ENCODE measurements at regions not wholly inside any gene's neighbourhood (a gene's known extent, or its start where the extent isn't known, plus 50 kb on each side); places are given as distances from the start of the nearest gene placed in this dataset.

- no peak overlapping the region for H3K9ac ChIP-seq (ENCODE audit: low read length)
- no peaks in the 10 kb centered on the region for H3K27me3 ChIP-seq (ENCODE audit: low read depth, low read length)
- no peak overlapping the region for H3K4me2 ChIP-seq (ENCODE audit: low read length)
- H3K36me3 ChIP-seq (replicated peaks; ENCODE audit: low read depth, low read length), result no peaks in the 10 kb centered on the region
- no peaks in the 10 kb centered on the region for H4K20me1 ChIP-seq (ENCODE audit: insufficient read depth, low read length)
- no peak overlapping the region for H2AFZ ChIP-seq (ENCODE audit: low read depth, low read length)
- no peak overlapping the region for H3K4me3 ChIP-seq (ENCODE audit: low read length)
- TF ChIP-seq EZH2phosphoT487 (IDR thresholded peaks at IDR 0.05; ENCODE audit: low read depth) (no peak), CTCF (IDR thresholded peaks at IDR 0.05; ENCODE audit: low read depth, low read length) (no peak)
- no peaks in the 10 kb centered on the region for H3K4me1 ChIP-seq (ENCODE audit: low read length)
- no peak overlapping the region for H3K27ac ChIP-seq (ENCODE audit: low read length)
- no peaks in the 10 kb centered on the region for H3K9me3 ChIP-seq (ENCODE audit: insufficient read depth, low read length)
- no peaks in the 10 kb centered on the region for H3K79me2 ChIP-seq (ENCODE audit: low read length)
Observed at GRCh38 chr12:30044206-30044605, 260.5 kb upstream of the TMTC1 start.

GRCh38 chr12:30043151-30043847, 259.6 kb upstream of the TMTC1 start:
- TF ChIP-seq CTCF (IDR thresholded peaks at IDR 0.05; ENCODE audit: low read depth, low read length) (no peak), EZH2phosphoT487 (IDR thresholded peaks at IDR 0.05; ENCODE audit: low read depth) (no peak)
- Histone ChIP-seq H3K36me3 (replicated peaks; ENCODE audit: low read depth, low read length) (no peaks in the 10 kb centered on the region), H3K27me3 (ENCODE audit: low read depth, low read length) (no peaks in the 10 kb centered on the region), H3K79me2 (ENCODE audit: low read length) (no peaks in the 10 kb centered on the region), H3K4me1 (ENCODE audit: low read length) (no peaks in the 10 kb centered on the region), H3K4me3 (ENCODE audit: low read length) (no peak overlapping the region), H3K4me2 (ENCODE audit: low read length) (no peak overlapping the region), H4K20me1 (ENCODE audit: insufficient read depth, low read length) (no peaks in the 10 kb centered on the region), H3K9me3 (ENCODE audit: insufficient read depth, low read length) (no peaks in the 10 kb centered on the region), H2AFZ (ENCODE audit: low read depth, low read length) (no peak overlapping the region), H3K27ac (ENCODE audit: low read length) (no peak overlapping the region), H3K9ac (ENCODE audit: low read length) (no peak overlapping the region)

- H3K4me1 ChIP-seq (ENCODE audit: low read length), result no peaks in the 10 kb centered on the region
- no peaks in the 10 kb centered on the region for H4K20me1 ChIP-seq (ENCODE audit: insufficient read depth, low read length)
- no peak overlapping the region for H3K4me3 ChIP-seq (ENCODE audit: low read length)
- H3K27ac ChIP-seq (ENCODE audit: low read length), result no peak overlapping the region
- H3K9ac ChIP-seq (ENCODE audit: low read length), result no peak overlapping the region
- H2AFZ ChIP-seq (ENCODE audit: low read depth, low read length), result no peak overlapping the region
- H3K27me3 ChIP-seq (ENCODE audit: low read depth, low read length), result no peaks in the 10 kb centered on the region
- no peak overlapping the region for H3K4me2 ChIP-seq (ENCODE audit: low read length)
- no peaks in the 10 kb centered on the region for H3K36me3 ChIP-seq (replicated peaks; ENCODE audit: low read depth, low read length)
- no peaks in the 10 kb centered on the region for H3K79me2 ChIP-seq (ENCODE audit: low read length)
- H3K9me3 ChIP-seq (ENCODE audit: insufficient read depth, low read length), result no peaks in the 10 kb centered on the region
- TF ChIP-seq EZH2phosphoT487 (IDR thresholded peaks at IDR 0.05; ENCODE audit: low read depth), result no peak
- no peak for TF ChIP-seq CTCF (IDR thresholded peaks at IDR 0.05; ENCODE audit: low read depth, low read length)
Observed at GRCh38 chr12:30041096-30041495, 257.4 kb upstream of the TMTC1 start.

- no peaks in the 10 kb centered on the region for H3K9me3 ChIP-seq (ENCODE audit: insufficient read depth, low read length)
- no peak overlapping the region for H3K27ac ChIP-seq (ENCODE audit: low read length)
- H2AFZ ChIP-seq (ENCODE audit: low read depth, low read length), result no peak overlapping the region
- H3K9ac ChIP-seq (ENCODE audit: low read length), result no peak overlapping the region
- H3K27me3 ChIP-seq (ENCODE audit: low read depth, low read length), result no peaks in the 10 kb centered on the region
- TF ChIP-seq EZH2phosphoT487 (IDR thresholded peaks at IDR 0.05; ENCODE audit: low read depth) (no peak), CTCF (IDR thresholded peaks at IDR 0.05; ENCODE audit: low read depth, low read length) (no peak)
- H3K4me2 ChIP-seq (ENCODE audit: low read length), result no peak overlapping the region
- no peak overlapping the region for H3K4me3 ChIP-seq (ENCODE audit: low read length)
- no peaks in the 10 kb centered on the region for H3K79me2 ChIP-seq (ENCODE audit: low read length)
- no peaks in the 10 kb centered on the region for H4K20me1 ChIP-seq (ENCODE audit: insufficient read depth, low read length)
- no peaks in the 10 kb centered on the region for H3K4me1 ChIP-seq (ENCODE audit: low read length)
- no peaks in the 10 kb centered on the region for H3K36me3 ChIP-seq (replicated peaks; ENCODE audit: low read depth, low read length)
Observed at GRCh38 chr12:30030693-30031374, 247.1 kb upstream of the TMTC1 start.

All from OCI-LY3 (cell line).